HL-60 (cell line): ENCODE measurements at regions not wholly inside any gene's neighbourhood (a gene's known extent, or its start where the extent isn't known, plus 50 kb on each side); places are given as distances from the start of the nearest gene placed in this dataset.

ENCODE experiments used
- CTCF ChIP-seq: IDR thresholded peaks from one replicate; pipeline ENCODE4 v1.5.1; 2011; ENCODE audit warnings: low read length, control low read depth, inconsistent platforms; ENCODE audit not compliant: insufficient read depth
- GABPA ChIP-seq: IDR thresholded peaks from 2 replicates; pipeline ENCODE4 v1.6.1; 2012; ENCODE audit warnings: low read depth
- POLR2AphosphoS5 ChIP-seq: IDR thresholded peaks from 2 replicates; pipeline ENCODE4 v1.6.1; 2012; ENCODE audit warnings: low read depth

- TF ChIP-seq CTCF: no peak
- TF ChIP-seq GABPA: no peak
- no peak for TF ChIP-seq POLR2AphosphoS5
Observed at GRCh38 chr13:30850204-30850866, 55.7 kb upstream of the MEDAG start.
